ENCODE measurements at regions not wholly inside any gene's neighbourhood (a gene's known extent, or its start where the extent isn't known, plus 50 kb on each side); places are given as distances from the start of the nearest gene placed in this dataset.

DNA sequence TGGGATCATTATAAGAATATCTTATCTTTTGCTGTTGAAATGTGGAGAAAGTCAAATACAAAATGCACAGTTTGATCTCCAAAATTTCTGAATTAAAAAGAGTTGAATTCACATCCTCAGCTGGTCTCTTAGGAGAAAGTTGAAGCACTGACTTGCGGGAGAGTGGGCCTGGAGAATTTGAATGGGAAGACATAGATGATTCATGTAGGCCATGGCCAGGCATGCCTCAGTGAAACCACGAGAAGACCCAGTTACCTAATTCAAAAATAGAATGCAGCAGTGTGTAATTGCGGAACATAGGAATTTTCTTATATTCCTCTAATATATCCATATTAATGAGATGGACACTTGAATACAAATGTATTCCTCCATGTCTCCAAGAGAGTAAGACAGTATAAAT is 53.0 kb upstream of the DTNBP1 start:
- DNase-seq, result no peak

DNA sequence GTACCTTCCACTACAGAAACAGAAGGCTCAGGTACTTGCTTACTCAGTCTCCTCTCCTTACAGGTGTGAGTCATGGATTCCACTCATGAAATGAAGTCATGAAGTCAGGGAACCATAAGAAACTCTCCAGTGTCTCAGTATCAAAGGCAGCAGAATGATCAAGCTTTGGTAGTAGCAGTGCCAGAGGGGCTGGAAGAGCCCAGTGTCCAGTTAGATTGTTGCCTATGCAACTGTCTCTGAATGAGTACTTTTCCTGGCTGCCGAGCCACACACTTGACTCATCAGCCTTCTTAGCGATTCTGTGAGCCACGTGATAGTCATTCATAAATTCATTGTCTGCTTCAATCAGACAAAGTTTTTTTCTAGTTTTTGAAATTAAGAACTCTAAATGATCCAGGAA is 52.2 kb upstream of the DTNBP1 start:
- peak; percentile 62 for DNase-seq

DNA sequence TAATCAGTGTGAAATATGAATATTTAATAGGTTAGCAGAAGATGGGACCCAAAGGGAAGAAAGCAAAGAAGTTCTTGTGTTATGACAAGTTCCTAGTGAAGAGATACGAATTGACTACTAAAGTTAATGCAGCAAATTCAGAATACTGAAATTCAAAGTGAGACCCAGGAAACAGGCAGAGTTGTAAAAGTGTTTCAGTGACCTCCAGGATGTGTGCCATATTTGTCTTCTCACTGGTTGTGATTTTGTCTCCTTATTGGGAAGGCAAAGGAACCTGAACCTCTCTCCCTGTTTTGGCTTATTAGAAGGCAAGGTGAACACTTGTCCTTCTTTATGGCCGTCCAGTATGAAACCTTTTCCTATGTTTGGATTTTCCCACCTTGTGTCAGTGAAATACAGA is 51.8 kb upstream of the DTNBP1 start:
- DNase-seq, result no peak

DNA sequence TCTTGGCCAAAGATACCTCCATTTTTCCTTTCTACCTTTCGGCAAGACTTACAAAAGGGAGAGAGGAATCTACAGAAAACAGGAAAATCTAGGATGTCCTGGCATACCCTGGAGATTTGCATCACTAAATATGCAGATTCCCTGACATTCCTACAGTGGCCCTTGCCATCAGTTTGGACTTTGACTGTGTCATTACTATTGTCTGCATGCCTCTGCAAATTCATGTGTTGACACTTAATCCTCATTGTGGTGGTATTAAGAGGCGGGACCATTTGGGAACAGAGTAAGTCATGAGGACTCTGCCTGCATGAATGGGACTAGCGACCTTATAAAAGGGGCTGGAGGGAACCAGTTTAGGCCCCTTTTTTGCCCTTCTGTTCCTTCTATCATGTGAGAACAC is 50.5 kb upstream of the DTNBP1 start:
- DNase-seq, result no peak

DNA sequence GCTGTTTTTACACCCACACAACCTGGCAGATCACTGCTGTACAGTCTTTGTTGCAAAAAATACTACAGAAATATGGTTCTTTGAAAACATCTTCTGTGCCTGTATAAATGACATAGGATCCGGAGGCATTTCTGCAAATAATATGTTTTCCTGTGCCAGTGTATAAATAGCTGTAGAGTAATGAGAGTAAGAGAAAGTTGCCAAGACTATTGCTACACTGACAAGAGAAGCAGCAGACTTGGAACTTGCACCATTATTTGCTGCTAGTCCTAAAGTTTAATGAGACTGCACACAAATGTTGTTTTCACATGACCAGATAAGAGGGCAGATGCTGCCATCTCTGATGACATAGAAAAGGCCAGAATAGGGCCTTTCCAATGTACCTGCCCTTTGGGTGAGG is 50.0 kb upstream of the DTNBP1 start:
- DNase-seq, result no peak

Measured in DMS53 (cell line).